Gastroesophageal sphincter (tissue), 4 donors: ENCODE measurements at regions not wholly inside any gene's neighbourhood (a gene's known extent, or its start where the extent isn't known, plus 50 kb on each side); places are given as distances from the start of the nearest gene placed in this dataset.

Experiments used
- ATAC-seq: fragments of 150-250 bp; one replicate; pipeline ENCODE4 v1.9.1; 2016; ENCODE audit warnings: mild to moderate bottlenecking, moderate library complexity
- H3K27ac ChIP-seq, 4 donors: fragments of 200-600 bp; sonication (generic) in 3 of 4; 1 replicate in 3 of 4; 2 replicates in 1 of 4; pipeline ENCODE4 v1.5.1; 2016 to 2019
- H3K27me3 ChIP-seq: fragments of 200-600 bp; sonication (generic); one replicate; pipeline ENCODE4 v1.5.1; 2019
- H3K36me3 ChIP-seq, 2 donors: fragments of 200-600 bp; sonication (generic); one replicate each; pipeline ENCODE4 v1.5.1; 2019; ENCODE audit warnings: control low read depth in 1 of 2
- H3K4me1 ChIP-seq, 3 donors: fragments of 200-600 bp; sonication (generic); 1 replicate in 2 of 3; 2 replicates in 1 of 3; pipeline ENCODE4 v1.5.1; 2016 to 2019; ENCODE audit warnings: control low read depth in 2 of 3
- H3K4me3 ChIP-seq, 2 donors: fragments of 200-600 bp; sonication (generic); one replicate each; pipeline ENCODE4 v1.5.1; 2019; ENCODE audit warnings: mild to moderate bottlenecking in 1 of 2, moderate library complexity in 1 of 2
- H3K9me3 ChIP-seq, 3 donors: fragments of 200-600 bp; sonication (generic); one replicate each; pipeline ENCODE4 v1.5.1; 2017 to 2019; ENCODE audit warnings: control low read depth in 2 of 3
- EP300 ChIP-seq: sonication (generic); formaldehyde crosslinking; IDR thresholded peaks from one replicate; pipeline ENCODE4 v1.6.1; 2017; ENCODE audit warnings: antibody characterized with exemption, mild to moderate bottlenecking
- POLR2A ChIP-seq, 2 donors: fragments of 450-650 bp; IDR thresholded peaks; one replicate each; pipeline ENCODE4 v1.6.1; 2017; ENCODE audit warnings: antibody characterized with exemption in 2 of 2, mild to moderate bottlenecking in 2 of 2, moderate library complexity in 1 of 2
- POLR2AphosphoS5 ChIP-seq: sonication (generic); formaldehyde crosslinking; IDR thresholded peaks from one replicate; pipeline ENCODE4 v1.6.1; 2017; ENCODE audit warnings: antibody characterized with exemption
- WGBS, 2 donors: methylation state at CpG; one replicate each; pipeline ENCODE4 v1.1.5; 2018; ENCODE audit warnings: low coverage in 1 of 2; 5-methylcytosine and 5-hydroxymethylcytosine counted together
- TF ChIP-seq, protein P1 (sequence below), 4 experiments: fragments of 200-600 bp in 2 of 4; fragments of 450-650 bp in 2 of 4; sonication (generic) in 1 of 4; IDR thresholded peaks; one replicate each; pipeline ENCODE4 v1.5.1; 2017 to 2019; ENCODE audit warnings: antibody characterized with exemption in 4 of 4, mild to moderate bottlenecking in 2 of 4, moderate library complexity in 2 of 4

DNA sequence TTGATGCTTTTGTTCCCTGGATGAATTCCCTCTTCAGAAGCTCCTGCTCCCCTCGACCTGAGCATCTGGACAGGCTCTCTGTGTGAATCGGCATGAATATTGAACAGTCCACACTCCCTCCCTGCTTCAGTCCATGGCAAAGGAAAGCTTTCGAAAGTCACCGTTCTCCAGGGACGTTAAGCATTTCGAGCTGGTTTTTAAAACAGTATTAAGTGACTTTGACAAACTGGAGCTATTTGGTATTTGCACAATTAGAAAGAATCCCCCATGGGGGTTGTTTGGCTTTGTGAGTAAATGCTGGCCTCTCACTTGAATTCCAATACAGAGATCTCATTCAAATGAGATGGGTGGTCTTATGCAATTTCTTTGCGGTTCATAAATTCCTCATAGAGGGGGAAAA is 85.3 kb upstream of the TIAM2 start:
- ATAC-seq: peak; percentile 39

DNA sequence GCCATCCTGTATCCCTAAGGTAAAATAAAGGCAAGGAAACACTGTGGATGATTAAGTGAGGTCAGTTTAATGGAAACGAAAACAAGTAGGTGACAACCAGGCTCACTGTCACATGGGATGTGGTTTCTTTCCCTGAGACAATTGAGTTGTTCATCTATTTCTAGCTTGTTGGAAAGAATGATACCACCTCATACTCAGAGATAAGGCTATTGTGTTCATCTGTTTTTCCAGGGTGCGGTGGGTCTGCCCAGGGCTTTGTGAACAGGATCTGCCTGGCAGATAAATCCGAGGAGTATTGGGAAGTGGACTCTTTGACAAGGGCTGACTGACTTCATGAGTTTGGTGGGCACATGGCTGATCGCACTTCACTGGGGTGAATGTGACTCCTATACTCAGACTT is 80.8 kb upstream of the TIAM2 start:
- Histone ChIP-seq H3K9me3 (no peaks in the 10 kb centered on the region), H3K36me3 (peaks cover 0 to 22% of the 10 kb centered on the region in 2 donors), H3K27me3 (no peaks in the 10 kb centered on the region), H3K27ac (no peak overlapping the region), H3K4me3 (no peak overlapping the region), H3K4me1 (no peaks in the 10 kb centered on the region)
- no peak for ATAC-seq
- TF ChIP-seq POLR2A (IDR thresholded peaks at IDR 0.05) (no peak), EP300 (no peak), POLR2AphosphoS5 (no peak)
- TF ChIP-seq, protein P1, sequence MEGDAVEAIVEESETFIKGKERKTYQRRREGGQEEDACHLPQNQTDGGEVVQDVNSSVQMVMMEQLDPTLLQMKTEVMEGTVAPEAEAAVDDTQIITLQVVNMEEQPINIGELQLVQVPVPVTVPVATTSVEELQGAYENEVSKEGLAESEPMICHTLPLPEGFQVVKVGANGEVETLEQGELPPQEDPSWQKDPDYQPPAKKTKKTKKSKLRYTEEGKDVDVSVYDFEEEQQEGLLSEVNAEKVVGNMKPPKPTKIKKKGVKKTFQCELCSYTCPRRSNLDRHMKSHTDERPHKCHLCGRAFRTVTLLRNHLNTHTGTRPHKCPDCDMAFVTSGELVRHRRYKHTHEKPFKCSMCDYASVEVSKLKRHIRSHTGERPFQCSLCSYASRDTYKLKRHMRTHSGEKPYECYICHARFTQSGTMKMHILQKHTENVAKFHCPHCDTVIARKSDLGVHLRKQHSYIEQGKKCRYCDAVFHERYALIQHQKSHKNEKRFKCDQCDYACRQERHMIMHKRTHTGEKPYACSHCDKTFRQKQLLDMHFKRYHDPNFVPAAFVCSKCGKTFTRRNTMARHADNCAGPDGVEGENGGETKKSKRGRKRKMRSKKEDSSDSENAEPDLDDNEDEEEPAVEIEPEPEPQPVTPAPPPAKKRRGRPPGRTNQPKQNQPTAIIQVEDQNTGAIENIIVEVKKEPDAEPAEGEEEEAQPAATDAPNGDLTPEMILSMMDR (IDR thresholded peaks at IDR 0.05): no peak
- 91 to 100% methylated on average over 1 to 4 of the region's 4 CpGs for WGBS, 2 donors

More for the DNA sequence above, 85.3 kb upstream of the TIAM2 start:
- no peaks in the 10 kb centered on the region for H3K4me1 ChIP-seq
- peaks cover 0 to 31% of the 10 kb centered on the region in 2 donors for H3K36me3 ChIP-seq
- WGBS, 2 donors: 50 to 54% methylated on average over 3 to 6 of the region's 7 CpGs
- TF ChIP-seq, protein P1 (IDR thresholded peaks at IDR 0.05): no peak
- TF ChIP-seq POLR2AphosphoS5 (no peak), POLR2A (IDR thresholded peaks at IDR 0.05) (no peak), EP300 (no peak)
- no peaks in the 10 kb centered on the region for H3K27me3 ChIP-seq
- no peak overlapping the region for H3K27ac ChIP-seq
- no peaks in the 10 kb centered on the region for H3K9me3 ChIP-seq
- H3K4me3 ChIP-seq: no peak overlapping the region

DNA sequence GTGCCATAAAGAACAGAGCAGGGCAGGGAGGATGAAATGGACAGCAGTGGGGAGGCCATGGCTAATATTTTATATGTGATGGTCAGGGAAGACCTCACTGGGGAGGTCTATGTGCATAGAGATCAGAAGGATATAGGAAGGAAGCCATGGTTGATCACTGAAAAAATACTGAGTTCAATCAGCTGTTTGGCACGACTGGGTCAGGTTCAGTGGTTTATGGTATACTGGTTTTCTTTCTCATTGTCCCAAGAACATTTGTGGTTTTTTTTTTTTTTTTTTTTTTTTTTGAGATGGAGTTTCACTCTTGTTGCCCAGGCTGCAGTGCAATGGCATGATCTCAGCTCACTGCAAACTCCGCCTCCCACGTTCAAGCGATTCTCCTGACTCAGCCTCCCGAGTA is 78.3 kb upstream of the TIAM2 start:
- no peak for ATAC-seq
- no peaks in the 10 kb centered on the region for H3K9me3 ChIP-seq
- WGBS, 2 donors: 67 to 100% methylated on average over 1 of the region's 5 CpGs
- no peak overlapping the region for H3K27ac ChIP-seq
- no peak overlapping the region for H3K4me3 ChIP-seq
- H3K4me1 ChIP-seq: no peaks in the 10 kb centered on the region
- TF ChIP-seq EP300 (no peak), POLR2AphosphoS5 (no peak), POLR2A (IDR thresholded peaks at IDR 0.05) (no peak)
- TF ChIP-seq, protein P1 (IDR thresholded peaks at IDR 0.05): no peak
- no peaks in the 10 kb centered on the region for H3K27me3 ChIP-seq
- peaks cover 0 to 4% of the 10 kb centered on the region in 2 donors for H3K36me3 ChIP-seq

DNA sequence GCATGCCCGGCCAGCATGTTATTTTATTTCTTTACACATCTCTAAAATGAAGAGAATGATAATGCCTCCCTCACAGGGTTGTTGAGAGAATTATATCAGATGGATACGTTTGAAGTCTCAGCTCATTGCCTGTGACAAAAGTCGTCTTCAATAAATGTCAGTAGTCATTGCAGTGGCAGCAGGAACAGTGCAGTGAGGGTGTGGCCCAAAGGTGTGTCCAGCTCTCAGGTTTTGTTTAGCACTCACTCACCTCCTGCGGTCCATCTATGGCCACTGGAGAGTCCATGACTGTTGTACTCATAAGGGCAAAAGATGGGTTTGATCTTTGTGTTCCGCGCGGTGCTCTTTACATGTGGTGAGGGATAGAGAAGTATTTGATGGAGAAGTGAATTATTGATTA is 77.2 kb upstream of the TIAM2 start:
- Histone ChIP-seq H3K27me3 (no peaks in the 10 kb centered on the region), H3K9me3 (no peaks in the 10 kb centered on the region), H3K4me3 (no peak overlapping the region), H3K4me1 (no peaks in the 10 kb centered on the region), H3K27ac (no peak overlapping the region), H3K36me3 (no peaks in the 10 kb centered on the region)
- TF ChIP-seq POLR2A (IDR thresholded peaks at IDR 0.05): no peak
- TF ChIP-seq POLR2AphosphoS5: no peak
- TF ChIP-seq, protein P1 (IDR thresholded peaks at IDR 0.05): no peak
- TF ChIP-seq EP300: no peak
- 100% methylated on average over 2 to 4 of the region's 7 CpGs for WGBS, 2 donors
- ATAC-seq: no peak

DNA sequence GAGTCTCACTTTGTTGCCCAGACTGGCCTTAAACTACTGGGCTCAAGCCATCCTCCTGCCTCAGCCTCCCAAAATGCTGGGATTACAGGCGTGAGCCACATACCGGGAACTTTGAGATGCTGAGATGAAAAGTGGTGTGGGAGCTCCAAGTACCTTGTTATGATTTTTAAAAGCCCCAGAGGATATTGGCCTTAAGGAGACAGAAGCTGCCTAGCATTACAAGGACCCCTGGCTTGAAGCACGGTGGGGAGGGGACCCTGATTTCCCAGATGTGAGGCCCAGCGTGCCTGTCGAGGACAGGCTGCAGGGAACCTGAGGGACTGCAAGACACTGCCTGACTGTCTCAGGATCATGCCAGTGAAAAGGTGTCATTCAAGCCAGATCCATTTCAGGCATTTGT is 75.3 kb upstream of the TIAM2 start:
- H3K27me3 ChIP-seq: no peaks in the 10 kb centered on the region
- H3K27ac ChIP-seq: no peak overlapping the region
- H3K4me1 ChIP-seq: peaks cover 0 to 6% (median 0%) of the 10 kb centered on the region in 3 donors
- ATAC-seq: no peak
- no peak for TF ChIP-seq EP300
- TF ChIP-seq POLR2AphosphoS5: no peak
- TF ChIP-seq, protein P1 (IDR thresholded peaks at IDR 0.05): no peak
- no peak for TF ChIP-seq POLR2A (IDR thresholded peaks at IDR 0.05)
- H3K9me3 ChIP-seq: no peaks in the 10 kb centered on the region
- H3K36me3 ChIP-seq: no peaks in the 10 kb centered on the region
- no peak overlapping the region for H3K4me3 ChIP-seq
- 80 to 100% methylated on average over 1 of the region's 5 CpGs for WGBS, 2 donors
